ENCODE measurements at regions not wholly inside any gene's neighbourhood (a gene's known extent, or its start where the extent isn't known, plus 50 kb on each side); places are given as distances from the start of the nearest gene placed in this dataset.

DNA sequence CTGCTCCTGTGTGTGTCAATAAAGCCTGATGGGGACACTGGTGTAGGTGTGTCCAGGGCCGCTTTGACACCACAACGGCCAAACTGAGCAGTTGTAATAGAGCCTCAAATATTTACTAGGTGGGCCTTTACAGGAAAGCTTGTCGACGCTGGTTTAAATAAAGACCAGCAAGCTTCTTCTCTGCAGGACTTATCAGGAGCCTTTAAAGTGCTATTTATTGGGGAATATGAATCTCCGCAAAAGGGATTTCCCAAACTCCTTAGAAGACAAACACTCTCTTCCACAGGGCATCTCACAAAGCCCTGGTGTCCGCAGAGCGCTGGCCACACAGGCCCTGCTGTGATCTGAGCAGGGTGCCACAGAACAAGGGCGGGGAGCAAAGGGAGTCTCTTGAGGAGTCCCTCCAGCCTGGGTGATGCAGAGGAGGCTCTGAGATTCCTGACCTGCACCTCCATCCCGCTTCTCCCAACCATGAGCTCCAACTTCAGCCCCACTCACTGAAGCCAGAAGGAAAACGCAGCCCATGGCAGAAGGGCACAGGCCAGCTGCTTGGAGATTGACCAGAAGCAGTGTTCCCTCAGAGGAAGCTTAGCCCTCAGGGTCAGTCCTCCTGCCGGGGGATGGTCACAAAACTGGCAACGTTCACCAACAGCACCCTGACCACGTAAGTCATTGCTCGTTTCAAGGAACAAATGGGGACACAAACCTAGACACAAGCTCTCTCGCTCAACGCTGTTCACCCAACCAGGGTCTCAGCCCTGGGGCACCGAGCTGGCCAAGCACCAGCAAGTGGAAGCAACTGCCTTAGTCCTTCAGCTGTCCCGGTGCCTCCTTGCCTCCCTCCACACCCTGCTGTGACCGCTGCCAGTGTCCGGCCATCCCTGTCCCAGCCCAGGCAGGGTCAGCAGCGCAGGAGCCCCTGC lies 129.5 kb downstream of the OAT start:
- TF ChIP-seq, protein P1, sequence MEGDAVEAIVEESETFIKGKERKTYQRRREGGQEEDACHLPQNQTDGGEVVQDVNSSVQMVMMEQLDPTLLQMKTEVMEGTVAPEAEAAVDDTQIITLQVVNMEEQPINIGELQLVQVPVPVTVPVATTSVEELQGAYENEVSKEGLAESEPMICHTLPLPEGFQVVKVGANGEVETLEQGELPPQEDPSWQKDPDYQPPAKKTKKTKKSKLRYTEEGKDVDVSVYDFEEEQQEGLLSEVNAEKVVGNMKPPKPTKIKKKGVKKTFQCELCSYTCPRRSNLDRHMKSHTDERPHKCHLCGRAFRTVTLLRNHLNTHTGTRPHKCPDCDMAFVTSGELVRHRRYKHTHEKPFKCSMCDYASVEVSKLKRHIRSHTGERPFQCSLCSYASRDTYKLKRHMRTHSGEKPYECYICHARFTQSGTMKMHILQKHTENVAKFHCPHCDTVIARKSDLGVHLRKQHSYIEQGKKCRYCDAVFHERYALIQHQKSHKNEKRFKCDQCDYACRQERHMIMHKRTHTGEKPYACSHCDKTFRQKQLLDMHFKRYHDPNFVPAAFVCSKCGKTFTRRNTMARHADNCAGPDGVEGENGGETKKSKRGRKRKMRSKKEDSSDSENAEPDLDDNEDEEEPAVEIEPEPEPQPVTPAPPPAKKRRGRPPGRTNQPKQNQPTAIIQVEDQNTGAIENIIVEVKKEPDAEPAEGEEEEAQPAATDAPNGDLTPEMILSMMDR (IDR thresholded peaks at IDR 0.05): no peak
- no peaks in the 10 kb centered on the region for H3K9me3 ChIP-seq
- no peak for ATAC-seq
- no peak overlapping the region for H3K4me3 ChIP-seq
- H3K4me1 ChIP-seq: peaks cover 0 to 53% (median 0%) of the 10 kb centered on the region in 9 donors
- H3K27ac ChIP-seq: peak overlapping the region in 1 of 10 donors; percentile 85
- WGBS, 2 donors: 92% methylated on average over 21 of the region's 21 CpGs
- no peak for DNase-seq
- intact Hi-C loops (cut with DNase I): no loop called here
- no peaks in the 10 kb centered on the region for H3K36me3 ChIP-seq
- peaks cover 0 to 2% (median 0%) of the 10 kb centered on the region in 7 donors for H3K27me3 ChIP-seq

- ATAC-seq: no peak
- no peak overlapping the region for H3K4me3 ChIP-seq
These were observed 130.2 kb downstream of the OAT start for GRCh38 chr10:124288486-124288885.

DNA sequence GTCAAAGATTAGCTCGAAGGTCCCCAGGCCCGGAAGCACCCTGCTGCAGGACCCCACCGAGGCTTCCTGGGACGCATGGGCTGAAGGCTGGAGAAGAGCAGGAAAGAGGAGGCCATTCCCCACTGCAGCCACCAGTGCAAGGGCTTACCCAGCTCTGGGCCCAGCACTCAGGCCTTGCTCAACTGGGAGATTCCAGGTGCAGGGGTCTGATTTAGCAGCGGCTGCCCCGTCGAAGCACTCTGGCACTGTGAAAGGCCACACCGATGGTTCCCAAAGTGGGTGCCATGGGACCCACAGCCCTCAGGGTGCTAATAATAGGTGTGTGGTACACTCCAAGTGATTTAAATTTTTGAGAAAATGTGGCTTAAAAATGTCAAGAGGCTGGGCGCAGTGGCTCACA lies 130.9 kb downstream of the OAT start:
- peaks cover 0 to 12% (median 0%) of the 10 kb centered on the region in 7 donors for H3K27me3 ChIP-seq
- ATAC-seq (no peak), DNase-seq (no peak)
- H3K4me3 ChIP-seq: no peak overlapping the region
- no peaks in the 10 kb centered on the region for H3K9me3 ChIP-seq
- H3K27ac ChIP-seq: no peak overlapping the region
- no peaks in the 10 kb centered on the region for H3K36me3 ChIP-seq
- TF ChIP-seq, protein P1 (IDR thresholded peaks at IDR 0.05): no peak
- peaks cover 0 to 53% (median 0%) of the 10 kb centered on the region in 9 donors for H3K4me1 ChIP-seq
- WGBS, 2 donors: 79 to 85% methylated on average over 9 of the region's 9 CpGs
- intact Hi-C loops (cut with DNase I): no loop called here

More at GRCh38 chr10:124288486-124288885, 130.2 kb downstream of the OAT start:
- WGBS, 2 donors: 90% methylated on average over 8 of the region's 8 CpGs
- DNase-seq: no peak
- Histone ChIP-seq H3K27ac (no peak overlapping the region), H3K4me1 (peaks cover 0 to 53% (median 0%) of the 10 kb centered on the region in 9 donors), H3K36me3 (no peaks in the 10 kb centered on the region), H3K9me3 (no peaks in the 10 kb centered on the region), H3K27me3 (peaks cover 0 to 6% (median 0%) of the 10 kb centered on the region in 7 donors)
- intact Hi-C loops (cut with DNase I): no loop called here
- TF ChIP-seq, protein P1 (IDR thresholded peaks at IDR 0.05): no peak

DNA sequence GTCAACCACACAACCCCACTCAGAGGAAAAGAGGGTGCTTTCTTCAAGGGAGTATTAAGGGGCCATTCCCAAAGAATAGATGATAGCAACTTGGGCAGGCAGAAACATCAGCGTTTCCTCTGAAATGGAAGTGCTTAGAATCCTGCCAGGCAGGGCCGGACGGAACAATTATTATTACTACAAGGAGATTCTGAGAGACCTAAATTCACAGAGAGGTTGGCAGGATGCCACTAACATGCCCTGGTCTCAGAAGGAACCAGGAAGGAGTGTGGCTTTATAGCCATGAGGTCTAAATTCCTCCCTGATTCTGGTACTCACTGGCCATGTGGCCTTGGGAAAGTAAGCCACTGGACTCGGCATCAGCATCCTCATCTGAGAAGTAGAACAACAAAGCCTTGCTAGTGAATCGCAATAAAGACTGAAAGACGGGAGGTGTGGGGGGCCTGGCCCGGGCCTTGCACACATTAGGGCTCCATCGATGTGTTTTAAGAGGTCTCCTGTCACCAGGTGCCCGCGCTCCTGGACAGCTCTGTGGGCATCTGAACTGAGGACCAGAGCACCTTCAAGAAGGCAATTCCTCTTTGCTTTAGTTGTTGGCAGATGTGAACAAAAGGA lies 131.5 kb downstream of the OAT start:
- Histone ChIP-seq H3K9me3 (no peaks in the 10 kb centered on the region), H3K27ac (no peak overlapping the region), H3K36me3 (no peaks in the 10 kb centered on the region), H3K4me1 (peaks cover 0 to 53% (median 0%) of the 10 kb centered on the region in 9 donors), H3K4me3 (no peak overlapping the region), H3K27me3 (peaks cover 0 to 18% (median 0%) of the 10 kb centered on the region in 7 donors)
- WGBS, 2 donors: 90 to 92% methylated on average over 10 of the region's 10 CpGs
- no peak for ATAC-seq
- intact Hi-C loops (cut with DNase I): no loop called here
- DNase-seq: no peak
- TF ChIP-seq, protein P1 (IDR thresholded peaks at IDR 0.05): no peak

All from heart right ventricle (tissue), 16 donors.